H1 (cell line): ENCODE measurements at regions not wholly inside any gene's neighbourhood (a gene's known extent, or its start where the extent isn't known, plus 50 kb on each side); places are given as distances from the start of the nearest gene placed in this dataset.

Experiments
- CTCF ChIA-PET: fragments of 300-600 bp; sonication (Branson Sonifier 250); formaldehyde crosslinking; loops from one replicate; lab custom pipeline; 2021; ENCODE audit not compliant: partially characterized antibody; lab: Charles Lee
- POLR2A ChIA-PET: fragments of 300-600 bp; sonication (Branson Sonifier 250); formaldehyde crosslinking; loops from one replicate; lab custom pipeline; 2021; ENCODE audit warnings: inconsistent platforms; ENCODE audit not compliant: partially characterized antibody; lab: Charles Lee
- DNase-seq, 2 experiments: peaks; one replicate each; pipeline versions ENCODE4 v3.0.0 to v3.0.0-alpha.2; 2010 to 2022; ENCODE audit warnings: low spot score in 2 of 2, low read depth in 1 of 2, mixed read lengths in 1 of 2
- FAIRE-seq: peaks from 2 replicates; lab custom pipeline; 2011; peaks lifted over from hg19 to GRCh38; lab: Jason Lieb, UNC
- H2AFZ ChIP-seq: 2 replicates; pipeline ENCODE4 v1.8.1; 2012; ENCODE audit warnings: low read length, inconsistent platforms
- H2AK5ac ChIP-seq: 2 replicates; pipeline ENCODE4 v1.6.1; 2013; ENCODE audit warnings: low read depth, low read length
- H2BK120ac ChIP-seq: replicated peaks from 2 replicates; pipeline ENCODE3; 2013; ENCODE audit warnings: low read depth, low read length, inconsistent platforms
- H2BK12ac ChIP-seq: 2 replicates; pipeline ENCODE4 v1.6.1; 2013; ENCODE audit warnings: low read depth, low read length
- H2BK15ac ChIP-seq: 2 replicates; pipeline ENCODE4 v1.6.1; 2013; ENCODE audit warnings: low read length
- H2BK20ac ChIP-seq: 2 replicates; pipeline ENCODE4 v1.6.1; 2013; ENCODE audit warnings: low read length
- H2BK5ac ChIP-seq: 2 replicates; pipeline ENCODE4 v1.6.1; 2013; ENCODE audit warnings: low read depth, low read length
- H3K14ac ChIP-seq: 2 replicates; pipeline ENCODE4 v1.6.1; 2013; ENCODE audit warnings: inconsistent platforms; ENCODE audit not compliant: insufficient read length
- H3K18ac ChIP-seq: 2 replicates; pipeline ENCODE4 v1.6.1; 2013; ENCODE audit warnings: low read length; ENCODE audit errors: extremely low read depth
- H3K23ac ChIP-seq: 2 replicates; pipeline ENCODE4 v1.6.1; 2013; ENCODE audit warnings: inconsistent platforms; ENCODE audit not compliant: insufficient read length
- H3K23me2 ChIP-seq: 2 replicates; pipeline ENCODE4 v1.6.1; 2013; ENCODE audit warnings: low read depth, low read length
- H3K27ac ChIP-seq: 2 replicates; pipeline ENCODE4 v1.6.1; 2011; ENCODE audit warnings: low read depth, low read length, inconsistent platforms
- H3K27me3 ChIP-seq, 4 experiments: replicated peaks in 1 of 4; 1 replicate in 1 of 4; 2 replicates in 3 of 4; pipeline versions ENCODE4 v1.6.1 to v1.8.1; 2011 to 2013; ENCODE audit warnings: low read length in 3 of 4, mild to moderate bottlenecking in 3 of 4, inconsistent platforms in 2 of 4, mixed read lengths in 2 of 4, moderate library complexity in 1 of 4; ENCODE audit not compliant: control insufficient read depth in 3 of 4, insufficient read depth in 3 of 4; ENCODE audit errors: extremely low read depth in 1 of 4
- H3K36me3 ChIP-seq, 4 experiments: 2 replicates each; pipeline versions ENCODE4 v1.6.1 to v1.8.1; 2011 to 2013; ENCODE audit warnings: mild to moderate bottlenecking in 4 of 4, low read length in 3 of 4, moderate library complexity in 2 of 4, control low read depth in 1 of 4, inconsistent platforms in 1 of 4; ENCODE audit not compliant: insufficient read depth in 4 of 4, control insufficient read depth in 2 of 4
- H3K4ac ChIP-seq: replicated peaks from 2 replicates; pipeline ENCODE3; 2013; ENCODE audit warnings: low read length, low read depth, mixed read lengths, inconsistent platforms; ENCODE audit not compliant: insufficient read length
- H3K4me1 ChIP-seq, 4 experiments: replicated peaks in 1 of 4; 1 replicate in 1 of 4; 2 replicates in 3 of 4; pipeline versions ENCODE4 v1.6.1 to v1.8.1; 2011 to 2013; ENCODE audit warnings: low read length in 3 of 4, inconsistent platforms in 2 of 4, mixed read lengths in 1 of 4; ENCODE audit not compliant: insufficient read depth in 4 of 4, control insufficient read depth in 3 of 4
- H3K4me2 ChIP-seq, 2 experiments: 2 replicates each; pipeline versions ENCODE4 v1.6.1 to v1.8.1; 2011 to 2013; ENCODE audit warnings: low read depth in 2 of 2, low read length in 2 of 2, control low read depth in 1 of 2, inconsistent platforms in 1 of 2, mild to moderate bottlenecking in 1 of 2; ENCODE audit not compliant: insufficient read depth in 1 of 2
- H3K4me3 ChIP-seq, 4 experiments: fragments of 200-600, 300-600 bp in 1 of 4; sonication (generic), shearing (Covaris generic), sonication (Bioruptor Twin) in 1 of 4; 2 replicates each; pipeline versions ENCODE4 v1.5.1 to v1.8.1; 2011 to 2016; ENCODE audit warnings: low read length in 4 of 4, low read depth in 3 of 4, control low read depth in 2 of 4, inconsistent platforms in 2 of 4, mild to moderate bottlenecking in 2 of 4, mixed read lengths in 1 of 4, moderate library complexity in 1 of 4; ENCODE audit not compliant: insufficient read depth in 2 of 4; ENCODE audit errors: extremely low read depth in 1 of 4
- H3K56ac ChIP-seq: replicated peaks from 2 replicates; pipeline ENCODE3; 2013; ENCODE audit warnings: low read depth, mild to moderate bottlenecking, mixed read lengths, low read length, inconsistent platforms; ENCODE audit not compliant: insufficient read length
- H3K79me1 ChIP-seq: 2 replicates; pipeline ENCODE4 v1.6.1; 2013; ENCODE audit warnings: low read depth, low read length, control low read depth
- H3K79me2 ChIP-seq, 2 experiments: 2 replicates each; pipeline versions ENCODE4 v1.6.1 to v1.8.1; 2012 to 2013; ENCODE audit warnings: low read length in 2 of 2, mild to moderate bottlenecking in 2 of 2, inconsistent platforms in 1 of 2; ENCODE audit not compliant: insufficient read depth in 2 of 2, control insufficient read depth in 1 of 2
- H3K9ac ChIP-seq, 4 experiments: replicated peaks in 1 of 4; 1 replicate in 1 of 4; 2 replicates in 3 of 4; pipeline versions ENCODE4 v1.6.1 to v1.8.1; 2011 to 2013; ENCODE audit warnings: low read depth in 3 of 4, low read length in 3 of 4, control low read depth in 2 of 4, mild to moderate bottlenecking in 2 of 4, moderate library complexity in 2 of 4, inconsistent platforms in 1 of 4; ENCODE audit errors: extremely low read depth in 1 of 4
- H3K9me3 ChIP-seq, 2 experiments: 2 replicates each; pipeline versions ENCODE4 v1.6.1 to v1.8.1; 2012 to 2013; ENCODE audit warnings: mild to moderate bottlenecking in 2 of 2, moderate library complexity in 2 of 2, control low read depth in 1 of 2, inconsistent platforms in 1 of 2, low read depth in 1 of 2, low read length in 1 of 2, mixed read lengths in 1 of 2; ENCODE audit not compliant: insufficient read depth in 2 of 2
- H4K20me1 ChIP-seq, 2 experiments: replicated peaks in 1 of 2; 2 replicates each; pipeline versions ENCODE3 to v1.8.1; 2011 to 2013; ENCODE audit warnings: inconsistent platforms in 2 of 2, low read length in 2 of 2, mild to moderate bottlenecking in 1 of 2; ENCODE audit not compliant: insufficient read depth in 2 of 2, control insufficient read depth in 1 of 2
- H4K5ac ChIP-seq: 2 replicates; pipeline ENCODE4 v1.6.1; 2013; ENCODE audit warnings: low read length, low read depth, mixed read lengths, inconsistent platforms; ENCODE audit not compliant: insufficient read length
- H4K8ac ChIP-seq: 2 replicates; pipeline ENCODE4 v1.8.0; 2013; ENCODE audit warnings: mild to moderate bottlenecking, moderate library complexity, low read length, inconsistent platforms; ENCODE audit not compliant: insufficient read depth; ENCODE audit errors: extremely low read depth
- H4K91ac ChIP-seq: replicated peaks from 2 replicates; pipeline ENCODE3; 2013; ENCODE audit warnings: low read length, mixed read lengths, inconsistent platforms; ENCODE audit not compliant: insufficient read length
- BACH1 ChIP-seq: IDR thresholded peaks from 2 replicates; pipeline ENCODE4 v1.6.1; 2012; ENCODE audit warnings: low read length, improper control_type of control experiment
- BRCA1 ChIP-seq: IDR thresholded peaks from 2 replicates; pipeline ENCODE4 v1.6.1; 2012; ENCODE audit warnings: low read depth, low read length, improper control_type of control experiment
- CBX5 ChIP-seq: fragments of 300-800, 300-1000 bp; sonication (generic); IDR thresholded peaks from 2 replicates; pipeline ENCODE4 v1.7.1; 2016; ENCODE audit warnings: antibody characterized with exemption, low read length, low read depth
- CBX8 ChIP-seq: fragments of 300-800, 300-1000 bp; sonication (generic); IDR thresholded peaks from 2 replicates; pipeline ENCODE4 v1.7.1; 2016; ENCODE audit warnings: low read depth, low read length, borderline replicate concordance
- EGR1 ChIP-seq: IDR thresholded peaks from 2 replicates; pipeline ENCODE4 v1.6.1; 2011; ENCODE audit warnings: low read depth, low read length, borderline replicate concordance
- EZH2 ChIP-seq: fragments of 200-600 bp; sonication (generic); IDR thresholded peaks from 2 replicates; pipeline ENCODE4 v1.7.1; 2012; ENCODE audit warnings: low read depth, mild to moderate bottlenecking, moderate library complexity, low read length, inconsistent platforms; ENCODE audit not compliant: severe bottlenecking
- HDAC6 ChIP-seq: IDR thresholded peaks from one replicate; pipeline ENCODE4 v1.7.1; 2012; ENCODE audit warnings: low read depth, mild to moderate bottlenecking, inconsistent platforms, low read length, moderate library complexity
- JUND ChIP-seq: IDR thresholded peaks from 2 replicates; pipeline ENCODE4 v1.6.1; 2011; ENCODE audit warnings: mild to moderate bottlenecking, improper control_type of control experiment, low read length
- MAX ChIP-seq: IDR thresholded peaks from 2 replicates; pipeline ENCODE4 v1.6.1; 2012; ENCODE audit warnings: inconsistent platforms
- SAP30 ChIP-seq: fragments of 300-600 bp; sonication (generic); IDR thresholded peaks from 2 replicates; pipeline ENCODE4 v1.7.1; 2012; ENCODE audit warnings: low read length, moderate library complexity, mild to moderate bottlenecking, inconsistent platforms; ENCODE audit not compliant: insufficient read depth, insufficient replicate concordance
- SP4 ChIP-seq: IDR thresholded peaks from 2 replicates; pipeline ENCODE4 v1.6.1; 2012; ENCODE audit warnings: low read length, inconsistent platforms
- TAF1 ChIP-seq: IDR thresholded peaks from 2 replicates; pipeline ENCODE4 v1.6.1; 2011; ENCODE audit warnings: mild to moderate bottlenecking, low read depth, low read length
- TBP ChIP-seq: IDR thresholded peaks from 2 replicates; pipeline ENCODE4 v1.6.1; 2011; ENCODE audit warnings: low read depth, low read length, improper control_type of control experiment
- TEAD4 ChIP-seq: IDR thresholded peaks from 2 replicates; pipeline ENCODE4 v1.6.1; 2012; ENCODE audit warnings: low read depth, low read length, inconsistent platforms, mixed read lengths
- WGBS, 2 experiments: shearing (Covaris generic) in 1 of 2; methylation state at CpG; one replicate each; pipeline versions ENCODE4 v1.1.6 to v1.1.7; 2013 to 2015; ENCODE audit warnings: low lambda C conversion rate in 2 of 2, mixed read lengths in 2 of 2, inconsistent platforms in 1 of 2, low coverage in 1 of 2, missing lambda C conversion rate in 1 of 2; ENCODE audit not compliant: insufficient replicate concordance in 2 of 2, insufficient coverage in 1 of 2, insufficient read length in 1 of 2; ENCODE audit errors: extremely low coverage in 1 of 2, missing lambda C conversion rate in 1 of 2; 5-methylcytosine and 5-hydroxymethylcytosine counted together

DNA sequence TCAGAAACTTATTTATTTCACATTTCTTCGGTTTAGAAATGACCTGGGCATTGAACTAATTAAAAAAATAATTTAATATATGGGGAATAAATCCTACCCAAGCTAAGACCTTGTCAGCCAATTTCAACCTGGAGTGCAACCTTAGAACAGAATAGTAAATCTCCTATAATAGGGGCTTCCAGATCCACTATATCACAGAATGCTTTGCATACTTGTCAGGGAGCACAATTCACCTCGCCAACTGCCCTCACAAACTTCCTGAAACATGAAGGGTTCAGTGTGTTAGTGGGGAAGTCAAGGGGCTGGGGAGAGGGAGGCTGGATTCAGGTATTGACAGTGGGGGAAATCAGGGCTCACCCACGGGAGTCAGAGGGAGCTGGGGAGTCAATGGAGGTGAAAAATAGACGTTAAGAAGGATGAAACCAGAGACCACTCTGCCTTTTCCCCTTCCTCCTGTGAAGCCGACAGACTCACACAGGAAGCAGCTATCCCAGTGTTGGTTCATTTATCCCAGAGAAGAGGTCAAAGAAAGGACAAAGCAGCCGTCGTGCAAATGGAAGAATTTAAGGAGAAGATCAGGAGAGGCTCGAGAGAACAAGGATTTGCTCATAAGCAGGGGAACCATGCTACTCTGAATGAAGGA lies 453.3 kb downstream of the NUF2 start:
- 89% methylated on average over 7 of the region's 8 CpGs; no CpG with 5 or more reads in 1 of the 2 experiments for WGBS, 2 experiments
- H2BK20ac ChIP-seq, result no peak overlapping the region
- H3K4me1 ChIP-seq, result no peaks in the 10 kb centered on the region
- no peaks in the 10 kb centered on the region; a peak in 1 of 4 replicates for H3K9me3 ChIP-seq
- H3K4ac ChIP-seq, result no peak overlapping the region
- 0 out of 2 replicates have a peak overlapping the region, but pooled peaks have one; percentile 23 for H4K8ac ChIP-seq
- H3K9ac ChIP-seq, result no peak overlapping the region
- H3K18ac ChIP-seq, result no peak overlapping the region
- no peak overlapping the region for H2AK5ac ChIP-seq
- H3K4me3 ChIP-seq, result no peak overlapping the region
- no peak overlapping the region for H3K4me2 ChIP-seq
- H3K27me3 ChIP-seq, result no peaks in the 10 kb centered on the region; a peak in 1 of 7 replicates
- H2BK12ac ChIP-seq, result no peak overlapping the region
- no peak overlapping the region for H4K5ac ChIP-seq
- H3K23ac ChIP-seq, result no peak overlapping the region
- TF ChIP-seq TEAD4 (no peak), CBX8 (no peak), TBP (no peak), BACH1 (no peak), EGR1 (no peak), HDAC6 (no peak), TAF1 (no peak), JUND (no peak), SAP30 (no peak), BRCA1 (no peak), SP4 (no peak), MAX (no peak), CBX5 (no peak), EZH2 (no peak)
- H2BK5ac ChIP-seq, result no peak overlapping the region
- H4K20me1 ChIP-seq, result no peaks in the 10 kb centered on the region
- no peaks in the 10 kb centered on the region for H3K79me2 ChIP-seq
- ChIA-PET POLR2A (no interaction called here), CTCF (no interaction called here)
- H3K27ac ChIP-seq, result no peak overlapping the region
- H4K91ac ChIP-seq, result no peak overlapping the region
- no peak overlapping the region for H3K14ac ChIP-seq
- no peak overlapping the region for H2BK15ac ChIP-seq
- no peaks in the 10 kb centered on the region for H3K79me1 ChIP-seq
- no peak overlapping the region for H2BK120ac ChIP-seq
- no peaks in the 10 kb centered on the region for H3K36me3 ChIP-seq
- H3K23me2 ChIP-seq, result no peaks in the 10 kb centered on the region
- no peak overlapping the region for H3K56ac ChIP-seq
- FAIRE-seq, result no peak
- DNase-seq, result no peak
- H2AFZ ChIP-seq, result peak overlapping the region; percentile 92
